GM18519 (cell line): ENCODE measurements at regions not wholly inside any gene's neighbourhood (a gene's known extent, or its start where the extent isn't known, plus 50 kb on each side); places are given as distances from the start of the nearest gene placed in this dataset.

Experiments
- ATAC-seq: cut with Tn5 transposase; IDR thresholded peaks from one replicate; pipeline ENCODE4 v1.9.1; 2021; ENCODE audit warnings: mild to moderate bottlenecking, moderate library complexity; ENCODE audit not compliant: unreplicated experiment, low FRiP score

- no peak for ATAC-seq
Observed at GRCh38 chr14:97230051-97230450, 432.9 kb downstream of the VRK1 start.

DNA sequence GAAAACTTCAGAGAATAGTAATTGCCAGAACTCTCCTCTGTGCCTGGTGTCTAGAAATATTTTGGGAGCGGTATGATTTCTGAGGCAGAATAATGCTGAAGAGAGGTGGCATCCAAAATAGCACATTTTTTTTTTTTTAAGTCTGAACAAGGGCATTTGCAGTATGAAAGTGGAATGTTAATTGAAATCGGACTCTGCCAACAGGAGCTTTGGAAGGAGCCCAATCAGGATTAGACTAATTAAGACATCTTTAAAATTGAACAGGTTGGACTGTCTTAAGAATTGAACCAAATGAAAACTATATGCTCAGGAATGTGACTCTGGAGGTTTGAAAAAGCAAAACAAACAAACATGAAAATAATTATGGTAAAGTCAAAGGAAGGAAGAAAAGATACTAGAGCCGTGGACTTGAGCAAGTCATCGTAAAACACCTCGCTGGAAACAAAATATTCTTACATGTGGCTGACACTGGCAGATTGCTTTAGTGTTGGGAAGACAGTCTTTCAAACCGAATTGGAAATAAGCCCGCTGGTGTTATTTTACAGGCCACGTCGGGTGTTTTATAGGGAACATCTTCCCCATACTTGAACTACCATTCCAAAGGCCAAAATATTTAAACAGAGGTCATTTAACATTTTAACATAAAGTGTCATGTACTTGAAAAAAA lies 436.3 kb downstream of the VRK1 start:
- ATAC-seq, result no peak

GRCh38 chr14:97246648-97247047 lies 449.5 kb downstream of the VRK1 start:
- no peak for ATAC-seq

GRCh38 chr14:97248973-97249372 lies 451.8 kb downstream of the VRK1 start:
- ATAC-seq, result no peak

DNA sequence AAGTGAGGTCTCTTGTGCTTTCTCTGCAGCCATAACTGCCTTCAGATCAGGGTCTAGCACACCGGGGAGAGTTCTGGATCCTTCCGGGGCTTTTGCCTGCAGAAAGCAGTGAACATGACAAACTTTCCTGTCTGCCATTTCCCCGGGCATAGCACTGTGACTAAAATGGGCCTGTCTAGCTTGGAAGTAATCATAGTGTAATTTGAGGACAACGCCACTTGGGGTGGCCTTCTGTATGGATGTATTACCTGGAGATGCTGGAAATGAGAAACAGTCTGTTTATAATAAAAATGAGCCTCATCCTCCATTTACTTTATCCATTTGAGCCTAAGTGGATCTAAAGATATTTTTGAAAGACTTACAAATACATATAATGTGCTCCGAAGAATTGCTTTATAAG lies 453.7 kb downstream of the VRK1 start:
- no peak for ATAC-seq

- peak; percentile 47 for ATAC-seq
Observed at GRCh38 chr14:97251491-97252155, 454.4 kb downstream of the VRK1 start.

- ATAC-seq, result no peak
Observed at GRCh38 chr14:97253756-97254155, 456.6 kb downstream of the VRK1 start.

DNA sequence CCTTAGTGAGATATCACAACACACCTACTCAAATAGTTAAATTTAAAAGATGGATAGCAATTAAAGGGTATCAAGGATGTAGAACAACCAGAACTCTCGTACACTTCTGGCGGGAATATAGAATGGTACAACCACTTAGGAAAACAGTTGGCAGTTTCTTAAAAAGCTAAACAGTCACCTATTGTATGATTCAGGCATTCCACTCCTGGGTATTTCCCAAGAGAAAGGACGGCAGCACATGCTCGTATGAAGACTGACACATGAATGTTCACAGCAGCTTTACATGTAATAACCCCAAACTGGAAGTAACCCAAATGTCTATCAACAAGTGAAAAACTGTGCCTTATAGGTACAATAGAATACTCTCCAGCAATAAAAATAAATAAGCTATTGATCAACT lies 465.2 kb downstream of the VRK1 start:
- ATAC-seq, result no peak

GRCh38 chr14:97264516-97265230 lies 467.5 kb downstream of the VRK1 start:
- ATAC-seq, result no peak

DNA sequence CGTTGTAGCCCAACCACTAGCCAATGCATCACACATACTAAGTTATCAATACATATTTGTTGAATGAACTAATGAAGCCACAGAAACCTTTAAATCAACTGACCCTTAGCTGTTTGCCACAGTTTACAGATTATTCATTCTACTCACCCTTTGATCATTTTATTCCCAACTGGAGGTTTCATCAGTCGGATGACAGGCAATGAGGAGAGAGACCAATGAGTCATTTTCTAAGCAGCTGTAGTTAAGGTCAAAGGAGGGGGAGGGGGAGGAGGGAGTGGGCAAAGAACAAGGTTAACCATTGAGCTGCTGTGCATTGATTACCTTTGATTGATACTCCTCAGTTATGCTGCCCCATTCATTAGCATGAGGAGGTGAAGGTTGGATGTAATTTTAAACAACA lies 469.5 kb downstream of the VRK1 start:
- ATAC-seq, result no peak

- no peak for ATAC-seq
Observed at GRCh38 chr14:97267509-97267908, 470.3 kb downstream of the VRK1 start.

- no peak for ATAC-seq
Observed at GRCh38 chr14:97268097-97268496, 470.9 kb downstream of the VRK1 start.

- ATAC-seq, result no peak
Observed at GRCh38 chr14:97270308-97270707, 473.1 kb downstream of the VRK1 start.

GRCh38 chr14:97271451-97271960 lies 474.3 kb downstream of the VRK1 start:
- no peak for ATAC-seq

- ATAC-seq, result no peak
Observed at GRCh38 chr14:97273540-97273939, 476.4 kb downstream of the VRK1 start.

- ATAC-seq, result no peak
Observed at GRCh38 chr14:97274626-97275025, 477.4 kb downstream of the VRK1 start.

- ATAC-seq, result no peak
Observed at GRCh38 chr14:97275276-97275675, 478.1 kb downstream of the VRK1 start.

DNA sequence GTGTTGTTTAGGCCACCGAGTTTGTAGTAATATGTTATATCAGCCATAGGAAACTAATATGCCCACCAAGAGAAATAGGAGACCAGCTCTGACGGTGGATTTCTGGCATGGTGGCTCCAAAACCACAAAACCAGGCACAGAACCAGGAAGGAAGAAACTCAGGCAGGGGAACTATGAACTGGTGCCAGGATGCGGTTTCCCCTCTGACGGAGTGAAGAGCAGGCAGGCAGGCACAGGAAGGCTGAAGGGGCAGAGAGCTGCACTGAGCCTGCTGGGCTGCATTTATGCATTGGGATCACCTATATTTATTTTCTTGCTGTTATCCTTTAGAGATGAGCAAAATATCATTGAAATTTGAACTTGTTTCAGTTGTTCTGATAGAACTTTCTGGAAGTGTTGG lies 479.4 kb downstream of the VRK1 start:
- no peak for ATAC-seq

DNA sequence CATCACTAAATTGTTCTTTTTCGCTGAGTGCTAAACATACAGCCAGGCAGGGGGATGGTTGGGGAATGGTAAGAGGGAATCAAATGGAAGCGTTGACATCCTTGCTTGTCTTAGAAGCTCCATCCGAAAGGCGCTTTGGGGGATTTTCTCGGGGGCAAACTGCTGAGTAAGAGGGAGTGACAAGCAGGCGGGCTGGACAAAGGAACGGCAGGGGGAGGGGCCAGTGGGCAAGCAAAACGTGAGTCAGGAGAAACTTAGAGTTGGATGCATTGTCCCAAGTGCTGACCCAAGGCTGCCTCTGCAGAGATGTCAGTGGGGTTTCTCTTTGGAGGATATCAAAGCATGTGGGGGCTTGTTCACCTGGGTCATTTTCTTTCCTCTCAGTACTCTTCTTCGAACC lies 480.5 kb downstream of the VRK1 start:
- no peak for ATAC-seq

- ATAC-seq, result no peak
Observed at GRCh38 chr14:97280526-97280925, 483.3 kb downstream of the VRK1 start.

DNA sequence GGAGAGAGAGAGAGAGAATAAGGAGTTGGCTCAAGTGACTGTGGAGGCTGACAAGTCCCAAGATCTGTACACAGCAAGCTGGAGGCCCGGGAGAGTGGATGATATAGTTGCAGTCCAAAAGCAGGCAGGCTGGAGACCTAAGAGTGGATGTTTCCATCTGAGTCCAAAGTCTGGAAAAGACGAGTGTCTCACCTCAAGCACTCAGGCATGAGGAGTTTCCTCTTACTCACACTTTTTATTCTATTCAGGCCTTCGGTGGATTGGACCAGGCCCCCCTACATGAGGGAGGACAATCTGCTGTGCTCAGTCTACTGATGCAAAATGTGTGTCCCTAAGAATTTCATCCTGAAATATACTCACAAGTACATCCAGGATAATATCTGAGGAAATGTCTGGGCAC lies 484.6 kb downstream of the VRK1 start:
- ATAC-seq, result no peak
